Neuronal stem cell (in vitro differentiated cells): ENCODE measurements at regions not wholly inside any gene's neighbourhood (a gene's known extent, or its start where the extent isn't known, plus 50 kb on each side); places are given as distances from the start of the nearest gene placed in this dataset.

ENCODE experiments used
- DNase-seq: peaks from one replicate; pipeline ENCODE4 v3.0.0-alpha.2; 2013; ENCODE audit warnings: low spot score
- H2AFZ ChIP-seq: one replicate; pipeline ENCODE4 v1.6.1; 2013; ENCODE audit warnings: mild to moderate bottlenecking, low read length, inconsistent platforms
- H2AK5ac ChIP-seq: 2 replicates; pipeline ENCODE4 v1.6.1; 2013; ENCODE audit warnings: low read depth, mild to moderate bottlenecking, inconsistent platforms, low read length, moderate library complexity, mixed read lengths
- H2BK120ac ChIP-seq: 2 replicates; pipeline ENCODE4 v1.6.1; 2013; ENCODE audit warnings: low read depth, mild to moderate bottlenecking, inconsistent platforms, low read length, moderate library complexity, mixed read lengths
- H2BK12ac ChIP-seq: one replicate; pipeline ENCODE4 v1.6.1; 2013; ENCODE audit warnings: low read length, inconsistent platforms
- H2BK15ac ChIP-seq: 2 replicates; pipeline ENCODE4 v1.6.1; 2013; ENCODE audit warnings: mild to moderate bottlenecking, low read length, inconsistent platforms, mixed read lengths
- H2BK5ac ChIP-seq: one replicate; pipeline ENCODE4 v1.6.1; 2013; ENCODE audit warnings: inconsistent platforms, mild to moderate bottlenecking, low read length, moderate library complexity
- H3K14ac ChIP-seq: one replicate; pipeline ENCODE4 v1.6.1; 2013; ENCODE audit warnings: low read length, inconsistent platforms
- H3K18ac ChIP-seq: 2 replicates; pipeline ENCODE4 v1.6.1; 2013; ENCODE audit warnings: low read length, inconsistent platforms
- H3K23ac ChIP-seq: 2 replicates; pipeline ENCODE4 v1.6.1; 2013; ENCODE audit warnings: low read depth, mild to moderate bottlenecking, mixed read lengths, low read length, inconsistent platforms; ENCODE audit not compliant: poor library complexity
- H3K27ac ChIP-seq: replicated peaks from 3 replicates; pipeline ENCODE4 v1.5.1; 2013; ENCODE audit warnings: low read length, inconsistent platforms
- H3K27me3 ChIP-seq, 3 experiments: 2 replicates each; pipeline ENCODE4 v1.6.1; 2013; ENCODE audit warnings: low read length in 3 of 3, mild to moderate bottlenecking in 2 of 3, inconsistent platforms in 1 of 3, low read depth in 1 of 3, mixed read lengths in 1 of 3, moderate library complexity in 1 of 3; ENCODE audit not compliant: control insufficient read depth in 3 of 3, insufficient read depth in 3 of 3
- H3K36me3 ChIP-seq, 2 donors: replicated peaks in 1 of 2; 2 replicates each; pipeline ENCODE4 v1.6.1; 2013; ENCODE audit warnings: low read length in 2 of 2; ENCODE audit not compliant: control insufficient read depth in 2 of 2, insufficient read depth in 2 of 2
- H3K4ac ChIP-seq: 2 replicates; pipeline ENCODE4 v1.6.1; 2013; ENCODE audit warnings: inconsistent platforms, mild to moderate bottlenecking, low read length, moderate library complexity
- H3K4me1 ChIP-seq, 2 donors: 1 replicate in 1 of 2; 2 replicates in 1 of 2; pipeline ENCODE4 v1.6.1; 2013; ENCODE audit warnings: low read length in 2 of 2, low read depth in 1 of 2; ENCODE audit not compliant: control insufficient read depth in 2 of 2, insufficient read depth in 1 of 2
- H3K4me2 ChIP-seq: one replicate; pipeline ENCODE4 v1.6.1; 2013; ENCODE audit warnings: mild to moderate bottlenecking, low read length, inconsistent platforms; ENCODE audit not compliant: insufficient read depth, poor library complexity, severe bottlenecking
- H3K4me3 ChIP-seq, 2 donors: 2 replicates each; pipeline ENCODE4 v1.5.1; 2013; ENCODE audit warnings: low read length in 2 of 2, mild to moderate bottlenecking in 2 of 2, inconsistent platforms in 1 of 2, moderate library complexity in 1 of 2
- H3K79me1 ChIP-seq: one replicate; pipeline ENCODE4 v1.6.1; 2013; ENCODE audit warnings: low read depth, mild to moderate bottlenecking, inconsistent platforms, low read length, moderate library complexity
- H3K9ac ChIP-seq: one replicate; pipeline ENCODE4 v1.6.1; 2013; ENCODE audit warnings: mild to moderate bottlenecking, low read depth, low read length, inconsistent platforms; ENCODE audit not compliant: poor library complexity
- H3K9me3 ChIP-seq, 2 donors: replicated peaks in 1 of 2; 2 replicates each; pipeline versions ENCODE3 to v1.6.1; 2013; ENCODE audit warnings: low read length in 2 of 2, mild to moderate bottlenecking in 2 of 2, inconsistent platforms in 1 of 2, low read depth in 1 of 2, mixed read lengths in 1 of 2, moderate library complexity in 1 of 2; ENCODE audit not compliant: control insufficient read depth in 2 of 2, insufficient read depth in 1 of 2
- H4K8ac ChIP-seq: one replicate; pipeline ENCODE4 v1.6.1; 2013; ENCODE audit warnings: low read depth, mild to moderate bottlenecking, inconsistent platforms, low read length, moderate library complexity
- H4K91ac ChIP-seq: one replicate; pipeline ENCODE4 v1.6.1; 2013; ENCODE audit warnings: low read length, low read depth, mild to moderate bottlenecking, inconsistent platforms; ENCODE audit not compliant: poor library complexity
- WGBS, 2 donors: extraction: QIAGEN DNeasy Blood & Tissue Kit; methylation state at CpG; one replicate each; pipeline ENCODE4 v1.1.7; 2013; ENCODE audit warnings: missing lambda C conversion rate in 2 of 2, mixed read lengths in 1 of 2; ENCODE audit not compliant: insufficient read length in 2 of 2, insufficient replicate concordance in 1 of 2; ENCODE audit errors: extremely low coverage in 2 of 2; 5-methylcytosine and 5-hydroxymethylcytosine counted together

GRCh38 chr6:163709255-163709654, 294.7 kb downstream of the QKI start:
- H2BK5ac ChIP-seq, result no peak overlapping the region
- no peak overlapping the region for H2AK5ac ChIP-seq
- H3K4ac ChIP-seq, result no peak overlapping the region
- no peak overlapping the region for H4K8ac ChIP-seq
- H3K27me3 ChIP-seq, result no peaks in the 10 kb centered on the region
- H3K27ac ChIP-seq, result no peak overlapping the region
- H3K36me3 ChIP-seq, result no peaks in the 10 kb centered on the region
- peaks cover 2 to 5% of the 10 kb centered on the region in 2 donors for H3K4me1 ChIP-seq
- no peak overlapping the region for H2BK120ac ChIP-seq
- H2AFZ ChIP-seq, result peak overlapping the region; percentile 72
- H4K91ac ChIP-seq, result no peak overlapping the region
- no peak overlapping the region for H2BK12ac ChIP-seq
- H3K9ac ChIP-seq, result no peak overlapping the region
- no peak for DNase-seq
- no CpG with 5 or more reads among the region's 6 CpGs for WGBS, 2 donors
- no peak overlapping the region for H3K4me2 ChIP-seq
- H3K4me3 ChIP-seq, result no peak overlapping the region
- no peak overlapping the region for H3K14ac ChIP-seq
- H2BK15ac ChIP-seq, result no peak overlapping the region
- H3K23ac ChIP-seq, result no peak overlapping the region
- no peaks in the 10 kb centered on the region for H3K79me1 ChIP-seq
- no peaks in the 10 kb centered on the region for H3K9me3 ChIP-seq
- H3K18ac ChIP-seq, result peak overlapping the region; percentile 4

- no CpG with 5 or more reads among the region's 7 CpGs for WGBS, 2 donors
- H3K9ac ChIP-seq, result no peak overlapping the region
- no peaks in the 10 kb centered on the region for H3K79me1 ChIP-seq
- H3K9me3 ChIP-seq, result peaks cover 2 to 5% of the 10 kb centered on the region in 2 donors
- no peak for DNase-seq
- H3K4me1 ChIP-seq, result peaks cover 0 to 5% of the 10 kb centered on the region in 2 donors
- no peak overlapping the region for H2AFZ ChIP-seq
- H2BK15ac ChIP-seq, result no peak overlapping the region
- no peak overlapping the region for H2AK5ac ChIP-seq
- H4K91ac ChIP-seq, result no peak overlapping the region
- H3K4me3 ChIP-seq, result no peak overlapping the region
- no peak overlapping the region for H3K4me2 ChIP-seq
- H2BK12ac ChIP-seq, result no peak overlapping the region
- no peak overlapping the region for H3K18ac ChIP-seq
- no peak overlapping the region for H3K4ac ChIP-seq
- no peak overlapping the region for H2BK5ac ChIP-seq
- no peaks in the 10 kb centered on the region for H3K27me3 ChIP-seq
- no peak overlapping the region for H3K14ac ChIP-seq
- no peak overlapping the region for H3K27ac ChIP-seq
- no peak overlapping the region for H3K23ac ChIP-seq
- no peak overlapping the region for H4K8ac ChIP-seq
- no peak overlapping the region for H2BK120ac ChIP-seq
- no peaks in the 10 kb centered on the region for H3K36me3 ChIP-seq
These were observed 293.9 kb downstream of the QKI start for GRCh38 chr6:163708466-163708865.

GRCh38 chr6:163707387-163708355, 293.2 kb downstream of the QKI start:
- Histone ChIP-seq H3K79me1 (no peaks in the 10 kb centered on the region), H3K9me3 (peaks cover 2 to 5% of the 10 kb centered on the region in 2 donors), H4K8ac (no peak overlapping the region), H3K23ac (no peak overlapping the region), H2AFZ (no peak overlapping the region), H2BK15ac (no peak overlapping the region), H3K4me3 (no peak overlapping the region), H2AK5ac (no peak overlapping the region), H3K14ac (no peak overlapping the region), H3K4me2 (no peak overlapping the region), H3K4me1 (peaks cover 0 to 5% of the 10 kb centered on the region in 2 donors), H4K91ac (no peak overlapping the region), H3K4ac (no peak overlapping the region), H2BK5ac (no peak overlapping the region), H3K36me3 (no peaks in the 10 kb centered on the region), H3K27ac (no peak overlapping the region), H3K9ac (no peak overlapping the region), H2BK120ac (no peak overlapping the region), H3K18ac (no peak overlapping the region), H3K27me3 (no peaks in the 10 kb centered on the region), H2BK12ac (no peak overlapping the region)
- no peak for DNase-seq
- WGBS, 2 donors, result no CpG with 5 or more reads among the region's 18 CpGs

GRCh38 chr6:163706500-163707087, 292.1 kb downstream of the QKI start:
- H2BK12ac ChIP-seq, result no peak overlapping the region
- no peak overlapping the region for H2BK5ac ChIP-seq
- no peak overlapping the region for H3K4ac ChIP-seq
- H3K79me1 ChIP-seq, result no peaks in the 10 kb centered on the region
- no peak overlapping the region for H4K91ac ChIP-seq
- no peak overlapping the region for H2AK5ac ChIP-seq
- H3K27ac ChIP-seq, result no peak overlapping the region
- no peak overlapping the region for H3K23ac ChIP-seq
- no CpG with 5 or more reads among the region's 6 CpGs for WGBS, 2 donors
- no peaks in the 10 kb centered on the region for H3K36me3 ChIP-seq
- no peak overlapping the region for H3K4me3 ChIP-seq
- no peak overlapping the region for H2BK120ac ChIP-seq
- no peak overlapping the region for H4K8ac ChIP-seq
- no peak overlapping the region for H2AFZ ChIP-seq
- no peak overlapping the region for H3K9ac ChIP-seq
- peaks cover 0 to 5% of the 10 kb centered on the region in 2 donors for H3K4me1 ChIP-seq
- no peak overlapping the region for H3K18ac ChIP-seq
- H2BK15ac ChIP-seq, result no peak overlapping the region
- no peaks in the 10 kb centered on the region for H3K27me3 ChIP-seq
- H3K9me3 ChIP-seq, result peaks cover 2 to 5% of the 10 kb centered on the region in 2 donors
- no peak overlapping the region for H3K14ac ChIP-seq
- DNase-seq, result no peak
- H3K4me2 ChIP-seq, result no peak overlapping the region
